HEK293T (cell line): ENCODE measurements at regions not wholly inside any gene's neighbourhood (a gene's known extent, or its start where the extent isn't known, plus 50 kb on each side); places are given as distances from the start of the nearest gene placed in this dataset.

Experiments
- CTBP1 ChIP-seq: fragments of 450-650 bp; IDR thresholded peaks from 2 replicates; pipeline ENCODE4 v1.6.1; 2016; ENCODE audit warnings: borderline replicate concordance
- FOXM1 ChIP-seq: fragments of 450-650 bp; IDR thresholded peaks from 2 replicates; pipeline ENCODE4 v1.6.1; 2017; ENCODE audit warnings: mild to moderate bottlenecking, borderline replicate concordance
- HDGF ChIP-seq: fragments of 450-650 bp; IDR thresholded peaks from 2 replicates; pipeline ENCODE4 v1.6.1; 2017; ENCODE audit warnings: antibody characterized with exemption, borderline replicate concordance
- SUZ12 ChIP-seq: fragments of 450-650 bp; IDR thresholded peaks from 2 replicates; pipeline ENCODE4 v1.6.1; 2016; ENCODE audit warnings: mild to moderate bottlenecking

DNA sequence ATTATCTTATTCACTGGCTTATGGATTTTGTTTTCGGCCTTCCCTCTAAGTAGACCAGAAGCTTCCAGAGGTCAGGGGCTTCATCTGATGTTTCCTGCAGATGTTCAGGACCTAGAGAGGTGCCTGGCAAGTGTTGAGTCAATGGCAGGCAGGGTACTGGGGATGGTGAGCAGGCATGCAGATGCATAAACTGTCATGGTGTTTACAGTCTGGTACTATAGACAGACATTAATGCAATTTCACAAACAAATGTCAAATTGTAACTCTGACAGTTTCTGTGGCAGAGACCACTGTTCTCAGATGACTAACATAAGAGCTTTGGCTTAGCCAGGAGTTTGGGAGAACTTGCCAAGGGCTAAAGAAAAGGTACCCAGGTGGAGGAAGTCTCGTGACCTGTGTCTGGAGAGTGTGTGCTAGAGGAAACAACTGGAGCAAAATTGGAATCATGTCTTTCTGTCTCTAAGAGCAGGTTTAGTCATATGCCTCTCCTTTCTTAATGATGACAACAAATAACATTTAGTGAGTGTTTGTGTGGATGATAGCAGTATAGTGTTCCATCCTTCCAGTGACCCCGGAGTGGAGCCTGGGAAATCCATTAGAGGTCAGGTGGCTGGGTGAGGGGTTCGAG is 53.7 kb upstream of the TRAK1 start:
- TF ChIP-seq HDGF (no peak), SUZ12 (no peak), FOXM1 (no peak), CTBP1 (no peak)
